Right lobe of liver (tissue), 6 donors: ENCODE measurements at regions not wholly inside any gene's neighbourhood (a gene's known extent, or its start where the extent isn't known, plus 50 kb on each side); places are given as distances from the start of the nearest gene placed in this dataset.
A peak's percentile ranks its signal among the peaks of the same experiment; 100 is the strongest.

Experiments used
- ATAC-seq, 4 donors: fragments of 200-7000 bp; cut with Tn5 transposase; one replicate each; pipeline ENCODE4 v1.9.1; 2020; ENCODE audit warnings: mild to moderate bottlenecking in 4 of 4, moderate library complexity in 4 of 4
- DNase-seq, 3 donors: peaks; one replicate each; pipeline ENCODE4 v3.0.0-alpha.2; 2020
- H3K27ac ChIP-seq, 3 donors: fragments of 200-600 bp; one replicate each; pipeline ENCODE4 v1.8.0; 2022
- H3K27me3 ChIP-seq, 2 donors: fragments of 200-600 bp; one replicate each; pipeline ENCODE4 v1.8.0; 2022
- H3K36me3 ChIP-seq, 4 donors: fragments of 200-600 bp; sonication (generic) in 1 of 4; one replicate each; pipeline versions ENCODE4 v1.5.1 to v1.8.0; 2017 to 2022; ENCODE audit warnings: control low read depth in 1 of 4
- H3K4me1 ChIP-seq, 4 donors: fragments of 200-600 bp; sonication (generic) in 1 of 4; one replicate each; pipeline versions ENCODE4 v1.5.1 to v1.8.0; 2017 to 2022; ENCODE audit warnings: control low read depth in 1 of 4
- H3K4me3 ChIP-seq, 3 donors: fragments of 200-600 bp; one replicate each; pipeline ENCODE4 v1.8.0; 2022
- H3K9me3 ChIP-seq, 4 donors: fragments of 200-600 bp; sonication (generic) in 1 of 4; one replicate each; pipeline versions ENCODE4 v1.5.1 to v1.8.0; 2017 to 2022; ENCODE audit warnings: control low read depth in 1 of 4
- CTCF ChIP-seq, 4 donors: fragments of 200-600 bp in 3 of 4; fragments of 450-650 bp in 1 of 4; IDR thresholded peaks; one replicate each; pipeline versions ENCODE4 v1.5.1 to v1.8.0; 2016 to 2022; ENCODE audit warnings: antibody characterized with exemption in 4 of 4, mild to moderate bottlenecking in 2 of 4
- POLR2A ChIP-seq: fragments of 450-650 bp; IDR thresholded peaks from one replicate; pipeline ENCODE4 v1.6.1; 2017; ENCODE audit warnings: antibody characterized with exemption, mild to moderate bottlenecking
- WGBS: methylation state at CpG from one replicate; pipeline ENCODE4 v1.1.6; 2018; ENCODE audit warnings: low coverage, low lambda C conversion rate; ENCODE audit not compliant: insufficient coverage; ENCODE audit errors: missing lambda C conversion rate; 5-methylcytosine and 5-hydroxymethylcytosine counted together
- intact Hi-C, 2 donors: fragments of 100-400 bp; cut with DNase I; formaldehyde crosslinking; loops; one replicate each; pipeline versions ENCODE4 v1.11.2 to v1.14.1; 2022
- donor health status: DM: no; HTN: yes; CAD: no.
- donor health status: DM: no; HTN: no; CAD: no.
- donor health status: DM: no; HTN: no; CAD: no.
- donor health status: DM: no; HTN: yes; CAD: no.
- donor health status: DM: no; HTN: yes; CAD: no.

GRCh38 chr14:100663761-100664052 lies 63.0 kb upstream of the DLK1 start:
- H3K27me3 ChIP-seq: no peaks in the 10 kb centered on the region
- no peak for DNase-seq
- no peak for ATAC-seq
- H3K4me1 ChIP-seq: peaks cover 0 to 30% (median 3%) of the 10 kb centered on the region in 4 donors
- intact Hi-C loops: no loop called here
- H3K9me3 ChIP-seq: no peaks in the 10 kb centered on the region
- H3K4me3 ChIP-seq: no peak overlapping the region
- H3K27ac ChIP-seq: no peak overlapping the region
- WGBS: 58% methylated on average over 1 of the region's 3 CpGs
- no peak for TF ChIP-seq POLR2A
- TF ChIP-seq CTCF (IDR thresholded peaks at IDR 0.05): no peak
- no peaks in the 10 kb centered on the region for H3K36me3 ChIP-seq

- peaks cover 0 to 25% (median 3%) of the 10 kb centered on the region in 4 donors for H3K4me1 ChIP-seq
Observed at GRCh38 chr14:100664231-100664630, 62.5 kb upstream of the DLK1 start.

GRCh38 chr14:100664841-100665510 lies 61.7 kb upstream of the DLK1 start:
- Histone ChIP-seq H3K9me3 (no peaks in the 10 kb centered on the region), H3K27ac (peak overlapping the region in 2 of 3 donors; percentile 15 to 29), H3K4me1 (peaks cover 0 to 18% (median 3%) of the 10 kb centered on the region in 4 donors), H3K4me3 (no peak overlapping the region), H3K27me3 (no peaks in the 10 kb centered on the region), H3K36me3 (no peaks in the 10 kb centered on the region)
- ATAC-seq (peak in 1 of 4 donors; percentile 3), DNase-seq (no peak)
- TF ChIP-seq CTCF (IDR thresholded peaks at IDR 0.05) (no peak), POLR2A (no peak)
- intact Hi-C loops: no loop called here
- WGBS: 63% methylated on average over 13 of the region's 14 CpGs

More at GRCh38 chr14:100664231-100664630, 62.5 kb upstream of the DLK1 start:
- H3K4me3 ChIP-seq: no peak overlapping the region
- no peaks in the 10 kb centered on the region for H3K36me3 ChIP-seq
- TF ChIP-seq CTCF (IDR thresholded peaks at IDR 0.05): no peak
- TF ChIP-seq POLR2A: no peak
- WGBS: 50% methylated on average over 1 of the region's 5 CpGs
- ATAC-seq: no peak
- no peak for DNase-seq
- H3K27ac ChIP-seq: no peak overlapping the region
- intact Hi-C loops: no loop called here
- H3K27me3 ChIP-seq: no peaks in the 10 kb centered on the region
- no peaks in the 10 kb centered on the region for H3K9me3 ChIP-seq

GRCh38 chr14:100665511-100666032 lies 61.1 kb upstream of the DLK1 start:
- DNase-seq: peak in 1 of 3 donors; percentile 69
- Histone ChIP-seq H3K27ac (peak overlapping the region in 1 of 3 donors; percentile 15), H3K27me3 (no peaks in the 10 kb centered on the region), H3K9me3 (no peaks in the 10 kb centered on the region), H3K36me3 (no peaks in the 10 kb centered on the region), H3K4me1 (peaks cover 0 to 12% (median under 1%) of the 10 kb centered on the region in 4 donors), H3K4me3 (no peak overlapping the region)
- TF ChIP-seq CTCF (IDR thresholded peaks at IDR 0.05): no peak
- no peak for TF ChIP-seq POLR2A
- ATAC-seq: peak; percentile 4 to 59 (median 40)
- intact Hi-C loops: no loop called here
- WGBS: 10% methylated on average over 6 of the region's 11 CpGs
